ENCODE measurements at regions not wholly inside any gene's neighbourhood (a gene's known extent, or its start where the extent isn't known, plus 50 kb on each side); places are given as distances from the start of the nearest gene placed in this dataset.

DNA sequence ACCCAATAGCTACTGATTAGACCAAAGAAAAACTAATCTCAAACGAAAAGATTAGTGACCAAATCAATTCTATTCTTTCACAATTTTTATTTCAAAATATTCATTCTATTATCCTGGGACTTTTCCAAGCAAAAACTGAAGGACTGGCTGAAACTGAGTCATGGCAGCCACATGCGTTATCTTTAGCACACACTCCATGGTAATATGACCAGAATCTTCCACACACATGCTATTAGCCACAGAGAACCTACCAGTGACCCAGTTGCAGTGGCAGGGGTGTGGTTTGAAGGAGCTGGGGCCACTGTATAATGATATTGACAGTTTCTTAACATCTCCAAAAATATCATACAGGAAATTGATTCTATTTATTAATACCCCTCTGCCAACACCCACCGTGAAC, 154.8 kb upstream of the ABI3BP start:
- no peaks in the 10 kb centered on the region for H3K9me3 ChIP-seq
- intact Hi-C loops (cut with DNase I), result no loop called here

DNA sequence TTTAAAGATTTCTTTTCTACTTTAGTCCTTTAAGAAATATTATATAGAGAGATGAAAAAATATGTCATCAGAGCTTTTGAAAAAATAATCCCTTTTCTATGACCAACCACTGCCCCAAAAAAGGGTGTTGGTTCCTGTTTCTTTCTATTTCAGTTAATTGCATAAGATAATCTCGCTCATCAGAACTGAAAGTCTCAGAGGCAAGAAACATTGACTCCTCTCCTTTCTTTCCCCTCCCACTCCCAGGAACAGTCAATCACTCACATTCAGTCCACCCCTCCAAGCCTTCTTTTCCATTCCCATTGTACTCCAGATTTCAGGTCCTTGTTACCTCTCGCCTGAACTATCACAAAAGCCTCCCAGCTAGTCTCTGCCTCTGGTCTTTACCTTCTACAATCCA, 153.7 kb upstream of the ABI3BP start:
- Histone ChIP-seq H3K27me3 (no peaks in the 10 kb centered on the region), H3K4me3 (no peak overlapping the region), H3K4me1 (peaks cover 0 to 2% of the 10 kb centered on the region in 2 donors), H3K27ac (no peak overlapping the region), H3K9me3 (no peaks in the 10 kb centered on the region), H3K36me3 (no peaks in the 10 kb centered on the region)
- TF ChIP-seq, protein P1, sequence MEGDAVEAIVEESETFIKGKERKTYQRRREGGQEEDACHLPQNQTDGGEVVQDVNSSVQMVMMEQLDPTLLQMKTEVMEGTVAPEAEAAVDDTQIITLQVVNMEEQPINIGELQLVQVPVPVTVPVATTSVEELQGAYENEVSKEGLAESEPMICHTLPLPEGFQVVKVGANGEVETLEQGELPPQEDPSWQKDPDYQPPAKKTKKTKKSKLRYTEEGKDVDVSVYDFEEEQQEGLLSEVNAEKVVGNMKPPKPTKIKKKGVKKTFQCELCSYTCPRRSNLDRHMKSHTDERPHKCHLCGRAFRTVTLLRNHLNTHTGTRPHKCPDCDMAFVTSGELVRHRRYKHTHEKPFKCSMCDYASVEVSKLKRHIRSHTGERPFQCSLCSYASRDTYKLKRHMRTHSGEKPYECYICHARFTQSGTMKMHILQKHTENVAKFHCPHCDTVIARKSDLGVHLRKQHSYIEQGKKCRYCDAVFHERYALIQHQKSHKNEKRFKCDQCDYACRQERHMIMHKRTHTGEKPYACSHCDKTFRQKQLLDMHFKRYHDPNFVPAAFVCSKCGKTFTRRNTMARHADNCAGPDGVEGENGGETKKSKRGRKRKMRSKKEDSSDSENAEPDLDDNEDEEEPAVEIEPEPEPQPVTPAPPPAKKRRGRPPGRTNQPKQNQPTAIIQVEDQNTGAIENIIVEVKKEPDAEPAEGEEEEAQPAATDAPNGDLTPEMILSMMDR (IDR thresholded peaks at IDR 0.05), result no peak
- DNase-seq (ENCODE audit: low spot score in 2 of 2), result no peak
- intact Hi-C loops (cut with DNase I), result no loop called here

More for the DNA sequence above, 154.8 kb upstream of the ABI3BP start:
- Histone ChIP-seq H3K4me3 (no peak overlapping the region), H3K4me1 (peaks cover 0 to 2% of the 10 kb centered on the region in 2 donors), H3K36me3 (no peaks in the 10 kb centered on the region), H3K27me3 (no peaks in the 10 kb centered on the region), H3K27ac (no peak overlapping the region)
- TF ChIP-seq, protein P1 (IDR thresholded peaks at IDR 0.05), result no peak
- DNase-seq (ENCODE audit: low spot score in 2 of 2), result no peak

DNA sequence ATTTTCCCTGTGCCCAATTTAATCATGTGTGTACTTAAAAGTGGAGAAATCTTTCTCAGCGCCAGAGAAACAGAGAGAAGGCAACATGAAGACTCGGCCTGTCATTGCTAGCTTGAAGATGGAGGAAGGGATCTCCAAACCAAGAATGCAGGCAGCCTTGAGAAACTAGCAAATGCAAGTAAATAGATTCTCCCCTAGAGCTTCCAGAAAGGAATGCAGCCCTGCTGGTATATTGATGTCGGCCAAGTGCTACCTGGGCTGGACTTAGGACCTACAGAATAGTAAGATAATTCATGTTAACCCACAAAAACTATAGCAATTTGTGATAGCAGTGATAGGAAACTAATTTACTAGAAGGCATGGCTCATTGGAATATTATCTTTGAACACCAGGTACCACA, 150.9 kb upstream of the ABI3BP start:
- Histone ChIP-seq H3K36me3 (no peaks in the 10 kb centered on the region), H3K27ac (no peak overlapping the region), H3K4me1 (no peaks in the 10 kb centered on the region), H3K9me3 (no peaks in the 10 kb centered on the region), H3K27me3 (no peaks in the 10 kb centered on the region), H3K4me3 (no peak overlapping the region)
- TF ChIP-seq, protein P1 (IDR thresholded peaks at IDR 0.05), result no peak
- DNase-seq (ENCODE audit: low spot score in 2 of 2), result no peak
- intact Hi-C loops (cut with DNase I), result no loop called here

DNA sequence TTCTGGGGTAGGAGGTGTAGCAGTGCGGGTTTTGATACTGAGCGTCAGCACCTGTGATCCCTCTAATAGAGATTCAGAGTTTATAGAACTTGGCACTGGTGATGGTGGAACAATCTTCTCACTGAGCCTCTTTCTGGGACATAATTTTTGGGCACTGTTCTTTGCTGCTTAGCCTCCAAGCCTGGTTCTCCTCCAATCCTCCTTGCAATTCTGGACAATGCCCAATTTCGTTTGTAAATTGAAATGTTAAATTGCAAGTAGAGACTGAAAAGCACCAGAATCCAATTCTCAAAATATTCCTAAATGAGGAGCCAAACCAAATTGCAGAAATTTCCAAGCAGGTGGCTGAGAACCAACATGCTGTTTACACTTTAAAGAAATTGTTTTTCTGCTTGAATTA, 149.8 kb upstream of the ABI3BP start:
- Histone ChIP-seq H3K9me3 (no peaks in the 10 kb centered on the region), H3K36me3 (no peaks in the 10 kb centered on the region), H3K4me1 (no peaks in the 10 kb centered on the region), H3K27me3 (no peaks in the 10 kb centered on the region), H3K27ac (no peak overlapping the region), H3K4me3 (no peak overlapping the region)
- TF ChIP-seq, protein P1 (IDR thresholded peaks at IDR 0.05), result no peak
- DNase-seq (ENCODE audit: low spot score in 2 of 2), result no peak
- intact Hi-C loops (cut with DNase I), result no loop called here

DNA sequence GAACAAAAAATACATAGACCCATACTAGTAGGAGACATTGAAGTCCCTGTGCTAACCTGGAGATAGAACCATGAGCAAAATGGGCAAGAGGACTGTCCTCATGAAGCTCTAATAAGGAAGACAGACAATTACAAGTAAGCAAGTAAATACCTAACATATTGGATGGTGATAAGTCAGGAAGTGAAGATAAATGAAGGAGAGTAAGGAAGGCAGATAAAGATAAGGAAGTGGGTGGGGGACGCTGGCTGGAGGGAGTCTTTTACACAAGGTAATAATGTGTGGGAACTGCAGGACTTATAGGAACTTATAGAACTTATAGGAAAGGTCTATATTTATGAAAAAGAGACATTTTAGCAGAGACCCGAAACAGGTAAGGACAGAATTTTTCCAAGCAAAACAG, 148.9 kb upstream of the ABI3BP start:
- Histone ChIP-seq H3K9me3 (no peaks in the 10 kb centered on the region), H3K4me1 (no peaks in the 10 kb centered on the region)

More for the DNA sequence above, 148.9 kb upstream of the ABI3BP start:
- Histone ChIP-seq H3K4me3 (no peak overlapping the region), H3K27me3 (no peaks in the 10 kb centered on the region), H3K36me3 (no peaks in the 10 kb centered on the region), H3K27ac (no peak overlapping the region)
- intact Hi-C loops (cut with DNase I), result no loop called here
- TF ChIP-seq, protein P1 (IDR thresholded peaks at IDR 0.05), result no peak
- DNase-seq (ENCODE audit: low spot score in 2 of 2), result no peak
